ENCODE measurements at regions not wholly inside any gene's neighbourhood (a gene's known extent, or its start where the extent isn't known, plus 50 kb on each side); places are given as distances from the start of the nearest gene placed in this dataset.

- intact Hi-C loops (cut with micrococcal nuclease) = no loop called here
Observed at GRCh38 chr2:58441643-58442042, 200.5 kb upstream of the FANCL start.

GRCh38 chr2:58436872-58437271 is 195.7 kb upstream of the FANCL start:
- no peaks in the 10 kb centered on the region for H3K4me1 Mint-ChIP-seq (ENCODE audit: low read depth)
- H3K4me3 Mint-ChIP-seq = no peak overlapping the region
- peaks cover 3% of the 10 kb centered on the region for H3K27me3 Mint-ChIP-seq
- H3K9me3 Mint-ChIP-seq = no peaks in the 10 kb centered on the region
- H3K36me3 Mint-ChIP-seq = no peaks in the 10 kb centered on the region
- POLR2A ChIA-PET = no interaction called here
- CTCF ChIA-PET = no interaction called here
- H3K27ac Mint-ChIP-seq = no peak overlapping the region
- DNase-seq = no peak
- intact Hi-C loops (cut with micrococcal nuclease) = no loop called here

More at GRCh38 chr2:58441643-58442042, 200.5 kb upstream of the FANCL start:
- Mint-ChIP-seq H3K9me3 (no peaks in the 10 kb centered on the region), H3K27ac (no peak overlapping the region), H3K27me3 (peaks cover 2% of the 10 kb centered on the region), H3K4me3 (no peak overlapping the region), H3K4me1 (ENCODE audit: low read depth) (no peaks in the 10 kb centered on the region), H3K36me3 (no peaks in the 10 kb centered on the region)
- CTCF ChIA-PET = no interaction called here
- POLR2A ChIA-PET = no interaction called here
- no peak for DNase-seq

- H3K36me3 Mint-ChIP-seq = no peaks in the 10 kb centered on the region
- no peak for DNase-seq
- POLR2A ChIA-PET = no interaction called here
- no peaks in the 10 kb centered on the region for H3K9me3 Mint-ChIP-seq
- no peak overlapping the region for H3K27ac Mint-ChIP-seq
- no peaks in the 10 kb centered on the region for H3K4me1 Mint-ChIP-seq (ENCODE audit: low read depth)
- CTCF ChIA-PET = no interaction called here
- intact Hi-C loops (cut with micrococcal nuclease) = no loop called here
- H3K4me3 Mint-ChIP-seq = no peak overlapping the region
- H3K27me3 Mint-ChIP-seq = peaks cover 6% of the 10 kb centered on the region
Observed at GRCh38 chr2:58435246-58435645, 194.1 kb upstream of the FANCL start.

- ChIA-PET CTCF (no interaction called here), POLR2A (no interaction called here)
- intact Hi-C loops (cut with micrococcal nuclease) = no loop called here
Observed at GRCh38 chr2:58434692-58435091, 193.6 kb upstream of the FANCL start.

DNA sequence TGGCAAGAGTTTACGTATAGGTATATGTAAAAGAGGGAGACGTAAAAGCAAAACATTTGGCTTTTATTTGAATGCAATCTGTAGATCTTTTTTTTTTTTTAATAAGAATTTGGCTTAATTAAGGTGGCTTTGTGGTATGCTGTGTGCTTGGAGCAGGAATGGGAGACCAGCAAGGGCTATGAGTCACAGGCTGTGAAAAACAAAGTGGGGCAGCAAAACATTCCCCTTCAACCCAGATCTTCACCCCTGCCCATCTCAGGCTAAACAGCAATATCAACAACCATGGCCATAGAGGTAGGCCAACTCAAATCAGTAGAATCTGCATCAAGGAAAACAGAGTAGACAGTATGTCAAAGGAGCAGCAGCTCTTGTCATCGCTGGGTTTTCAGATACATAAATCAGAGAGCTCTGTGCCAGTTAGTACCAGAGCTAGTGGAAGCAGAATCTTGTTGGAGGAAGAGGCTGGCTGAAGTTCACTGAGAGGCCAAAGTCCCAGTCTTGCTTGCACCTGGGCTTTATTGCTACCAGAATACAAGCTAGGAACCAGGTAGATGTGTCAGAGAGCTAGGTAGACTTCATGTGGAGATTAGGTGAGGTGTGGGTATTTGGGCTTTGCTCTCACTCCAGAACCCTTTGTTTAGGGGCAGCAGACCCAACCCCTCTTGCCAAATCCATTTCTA is 191.5 kb upstream of the FANCL start:
- intact Hi-C loops (cut with micrococcal nuclease) = no loop called here
- H3K9me3 Mint-ChIP-seq = no peaks in the 10 kb centered on the region
- H3K4me1 Mint-ChIP-seq (ENCODE audit: low read depth) = peaks cover 5% of the 10 kb centered on the region
- ChIA-PET CTCF (interaction anchor here (0.7 kb wide), 1 partner anchor 725 kb away, joined by 3 read pairs; no protein-coding TSS in a partner anchor), POLR2A (no interaction called here)
- H3K27me3 Mint-ChIP-seq = peaks cover 24% of the 10 kb centered on the region
- no peak for DNase-seq
- H3K27ac Mint-ChIP-seq = no peak overlapping the region
- no peak overlapping the region for H3K4me3 Mint-ChIP-seq
- H3K36me3 Mint-ChIP-seq = no peaks in the 10 kb centered on the region

More at GRCh38 chr2:58434692-58435091, 193.6 kb upstream of the FANCL start:
- H3K27ac Mint-ChIP-seq = no peak overlapping the region
- peaks cover 11% of the 10 kb centered on the region for H3K27me3 Mint-ChIP-seq
- H3K9me3 Mint-ChIP-seq = no peaks in the 10 kb centered on the region
- DNase-seq = no peak
- H3K4me3 Mint-ChIP-seq = no peak overlapping the region
- no peaks in the 10 kb centered on the region for H3K4me1 Mint-ChIP-seq (ENCODE audit: low read depth)
- H3K36me3 Mint-ChIP-seq = no peaks in the 10 kb centered on the region

GRCh38 chr2:58429014-58429875 is 188.1 kb upstream of the FANCL start:
- DNase-seq = no peak
- Mint-ChIP-seq H3K27me3 (peaks cover 34% of the 10 kb centered on the region), H3K4me1 (ENCODE audit: low read depth) (peaks cover 10% of the 10 kb centered on the region), H3K27ac (no peak overlapping the region), H3K36me3 (no peaks in the 10 kb centered on the region), H3K4me3 (peak overlapping the region; percentile 36), H3K9me3 (no peaks in the 10 kb centered on the region)
- intact Hi-C loops (cut with micrococcal nuclease) = no loop called here
- POLR2A ChIA-PET = no interaction called here
- CTCF ChIA-PET = no interaction called here

DNA sequence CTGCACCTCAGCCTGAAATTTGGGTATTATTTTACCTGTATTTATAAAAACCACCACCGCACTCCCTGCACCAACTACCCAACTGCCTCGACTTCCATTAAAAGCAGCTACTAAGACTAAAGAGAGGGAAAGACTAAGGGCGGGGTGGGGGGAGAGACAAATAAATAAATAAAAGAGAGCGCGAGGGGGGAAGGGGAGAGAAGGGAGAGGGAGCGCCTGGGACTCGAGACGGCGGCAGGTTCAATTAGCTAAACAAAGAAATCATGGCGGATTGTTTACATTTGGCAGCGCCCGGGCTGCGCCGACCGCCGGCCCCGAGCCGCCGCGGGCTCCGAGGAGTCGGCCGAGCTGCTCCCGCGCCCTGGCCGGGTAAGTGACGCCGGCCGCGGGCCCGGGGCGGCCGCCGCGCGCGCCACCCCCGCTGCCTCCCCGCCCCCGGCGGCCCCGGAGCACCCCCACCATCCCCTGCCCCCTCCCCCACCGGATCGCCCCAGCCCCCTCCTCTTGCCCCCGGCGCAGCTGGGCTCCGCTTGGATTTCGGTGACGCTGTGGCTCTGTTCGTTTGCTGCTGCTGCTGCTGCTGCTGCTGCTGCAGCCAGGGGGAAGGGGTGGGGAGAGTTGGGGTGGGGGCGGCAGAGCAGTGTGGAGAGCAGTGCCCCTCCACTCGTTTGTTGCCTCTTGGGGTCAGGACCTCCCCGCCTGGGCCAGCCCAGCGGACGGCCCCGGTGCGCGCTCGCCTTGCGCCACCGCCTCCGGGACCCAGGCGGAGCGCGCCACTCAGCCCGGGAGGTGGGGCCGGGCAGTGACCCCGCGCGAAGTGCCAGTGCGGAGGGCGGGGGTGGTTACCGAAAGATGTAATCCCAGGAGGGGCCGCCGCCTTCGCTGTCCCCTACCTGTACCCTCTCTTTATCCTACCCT is 187.2 kb upstream of the FANCL start:
- no peak for DNase-seq
- H3K4me1 Mint-ChIP-seq (ENCODE audit: low read depth) = peaks cover 10% of the 10 kb centered on the region
- CTCF ChIA-PET = interaction anchor here (0.6 kb wide), 1 partner anchor 530 kb away, joined by 3 read pairs; no protein-coding TSS in a partner anchor
- peak overlapping the region; percentile 59 for H3K4me3 Mint-ChIP-seq
- POLR2A ChIA-PET = interaction anchor here (0.7 kb wide), 1 partner anchor 1525 kb away, joined by 3 read pairs; no protein-coding TSS in a partner anchor
- H3K9me3 Mint-ChIP-seq = no peaks in the 10 kb centered on the region
- intact Hi-C loops (cut with micrococcal nuclease) = no loop called here
- no peak overlapping the region for H3K27ac Mint-ChIP-seq
- H3K27me3 Mint-ChIP-seq = peaks cover 34% of the 10 kb centered on the region
- H3K36me3 Mint-ChIP-seq = no peaks in the 10 kb centered on the region

- Mint-ChIP-seq H3K9me3 (no peaks in the 10 kb centered on the region), H3K4me1 (ENCODE audit: low read depth) (peaks cover 10% of the 10 kb centered on the region), H3K27ac (no peak overlapping the region), H3K4me3 (peak overlapping the region; percentile 59), H3K27me3 (peaks cover 34% of the 10 kb centered on the region), H3K36me3 (no peaks in the 10 kb centered on the region)
- ChIA-PET POLR2A (interaction anchor here (0.7 kb wide), 1 partner anchor 1526 kb away, joined by 3 read pairs; no protein-coding TSS in a partner anchor), CTCF (no interaction called here)
- intact Hi-C loops (cut with micrococcal nuclease) = no loop called here
- no peak for DNase-seq
Observed at GRCh38 chr2:58427572-58428095, 186.5 kb upstream of the FANCL start.

DNA sequence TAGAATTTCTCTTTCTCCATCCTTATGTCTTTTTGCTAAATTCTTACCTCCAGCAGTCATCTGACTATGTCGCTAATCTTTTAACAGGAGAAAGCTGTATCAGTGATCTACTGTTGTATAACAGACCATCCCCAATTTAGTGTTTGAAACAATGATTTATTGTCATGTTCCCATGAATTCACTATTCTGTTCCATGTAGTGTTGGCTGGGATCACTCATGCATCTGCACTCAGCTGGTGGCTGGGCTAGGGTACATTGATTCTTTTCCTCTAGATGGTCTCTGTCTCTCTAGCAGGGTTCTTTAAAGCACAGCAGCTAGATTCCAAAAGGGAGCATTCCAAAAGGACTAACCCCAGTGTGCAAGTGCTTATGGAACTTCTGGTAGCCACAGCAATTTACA is 184.2 kb upstream of the FANCL start:
- Mint-ChIP-seq H3K4me3 (no peak overlapping the region), H3K27me3 (peaks cover 37% of the 10 kb centered on the region), H3K4me1 (ENCODE audit: low read depth) (peaks cover 10% of the 10 kb centered on the region), H3K9me3 (no peaks in the 10 kb centered on the region), H3K27ac (no peak overlapping the region), H3K36me3 (no peaks in the 10 kb centered on the region)
- no peak for DNase-seq
- ChIA-PET POLR2A (no interaction called here), CTCF (no interaction called here)
- intact Hi-C loops (cut with micrococcal nuclease) = no loop called here

GRCh38 chr2:58419983-58420382 is 178.9 kb upstream of the FANCL start:
- CTCF ChIA-PET = no interaction called here
- no peak for DNase-seq
- Mint-ChIP-seq H3K27ac (no peak overlapping the region), H3K36me3 (no peaks in the 10 kb centered on the region), H3K27me3 (peaks cover 7% of the 10 kb centered on the region), H3K4me1 (ENCODE audit: low read depth) (no peaks in the 10 kb centered on the region), H3K4me3 (no peak overlapping the region), H3K9me3 (no peaks in the 10 kb centered on the region)
- POLR2A ChIA-PET = no interaction called here
- intact Hi-C loops (cut with micrococcal nuclease) = no loop called here

DNA sequence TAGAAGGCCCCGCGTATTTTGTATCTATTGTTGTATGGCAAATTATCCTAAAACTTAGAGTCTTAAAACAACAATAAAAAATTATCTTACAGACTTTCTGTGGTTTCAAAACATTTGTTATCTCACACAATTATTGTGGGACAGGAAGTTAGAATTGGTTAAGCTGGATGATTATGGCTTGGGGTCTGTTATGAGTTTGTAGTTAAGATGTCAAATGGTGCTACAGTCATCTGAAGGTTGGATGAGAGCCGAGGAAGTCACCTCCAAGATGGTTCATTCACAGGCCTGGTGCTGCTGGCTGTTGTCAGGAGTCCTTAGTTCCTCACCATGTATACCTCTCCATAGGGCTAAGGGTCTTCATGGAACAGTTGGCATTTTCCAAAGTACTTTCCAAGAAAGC is 175.6 kb upstream of the FANCL start:
- Mint-ChIP-seq H3K27me3 (peaks cover 4% of the 10 kb centered on the region), H3K27ac (no peak overlapping the region), H3K4me1 (ENCODE audit: low read depth) (no peaks in the 10 kb centered on the region), H3K4me3 (no peak overlapping the region), H3K36me3 (no peaks in the 10 kb centered on the region), H3K9me3 (no peaks in the 10 kb centered on the region)
- DNase-seq = no peak
- CTCF ChIA-PET = no interaction called here
- intact Hi-C loops (cut with micrococcal nuclease) = no loop called here
- POLR2A ChIA-PET = no interaction called here

GRCh38 chr2:58414506-58414905 is 173.4 kb upstream of the FANCL start:
- Mint-ChIP-seq H3K4me3 (no peak overlapping the region), H3K36me3 (no peaks in the 10 kb centered on the region), H3K27me3 (no peaks in the 10 kb centered on the region), H3K4me1 (ENCODE audit: low read depth) (no peaks in the 10 kb centered on the region), H3K9me3 (no peaks in the 10 kb centered on the region), H3K27ac (no peak overlapping the region)
- ChIA-PET CTCF (no interaction called here), POLR2A (no interaction called here)
- intact Hi-C loops (cut with micrococcal nuclease) = no loop called here
- DNase-seq = no peak
